ENCODE measurements at regions not wholly inside any gene's neighbourhood (a gene's known extent, or its start where the extent isn't known, plus 50 kb on each side); places are given as distances from the start of the nearest gene placed in this dataset.
A peak's percentile ranks its signal among the peaks of the same experiment; 100 is the strongest.

- Mint-ChIP-seq H3K4me3 (no peak overlapping the region), H3K4me1 (peaks cover 15% of the 10 kb centered on the region), H3K27ac (no peak overlapping the region), H3K36me3 (ENCODE audit: low read depth) (peaks cover 12% of the 10 kb centered on the region), H3K9me3 (peaks cover 20% of the 10 kb centered on the region), H3K27me3 (ENCODE audit: low read depth, poor library complexity) (no peaks in the 10 kb centered on the region)
- no peak for DNase-seq
- TF ChIP-seq CTCF (IDR thresholded peaks at IDR 0.05) = no peak
Measured at GRCh38 chr2:175811971-175812370, 190.1 kb downstream of the LNPK start.

DNA sequence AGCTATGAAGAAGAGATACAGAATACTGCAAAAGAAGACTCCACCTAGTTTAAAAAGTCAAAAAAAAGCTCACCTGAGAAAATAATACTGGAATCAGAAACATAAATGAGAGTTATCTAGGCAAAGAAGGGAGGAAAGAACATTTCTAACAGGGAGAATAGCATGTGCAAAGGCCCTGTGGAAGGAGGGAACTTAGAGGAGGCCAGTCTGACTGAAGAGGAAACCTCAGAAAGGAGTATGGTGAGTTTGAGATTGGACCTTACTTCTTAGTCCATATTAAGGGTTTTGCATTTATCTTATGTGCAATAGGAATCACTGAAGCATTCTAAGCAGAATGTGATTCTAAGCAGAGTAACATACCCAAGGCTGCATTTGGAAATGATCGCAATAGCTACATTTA is 193.2 kb downstream of the LNPK start:
- H3K4me3 Mint-ChIP-seq = no peak overlapping the region
- H3K4me1 Mint-ChIP-seq = peaks cover 43% of the 10 kb centered on the region
- peak overlapping the region; percentile 23 for H3K27ac Mint-ChIP-seq

DNA sequence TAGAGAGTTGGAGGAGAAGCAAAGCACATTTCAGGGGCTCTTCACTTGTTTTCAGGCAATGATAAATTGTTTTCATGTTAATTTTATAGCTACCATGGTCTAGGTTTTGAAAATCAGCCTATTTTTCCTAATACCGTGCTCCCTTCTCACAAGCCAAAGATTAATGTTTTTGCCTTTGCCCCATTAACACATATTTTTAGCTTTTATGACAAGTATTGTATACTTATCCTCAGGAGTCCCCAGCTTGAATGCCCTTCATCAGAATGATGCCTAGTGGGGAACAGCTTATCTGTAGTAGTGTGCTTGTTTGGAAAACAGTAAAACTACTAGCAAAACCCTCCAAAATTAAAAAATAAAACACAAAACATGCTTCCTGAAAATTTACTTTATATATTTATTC is 194.0 kb downstream of the LNPK start:
- no peaks in the 10 kb centered on the region for H3K36me3 Mint-ChIP-seq (ENCODE audit: low read depth)
- H3K27ac Mint-ChIP-seq = peak overlapping the region; percentile 6
- peaks cover 44% of the 10 kb centered on the region for H3K4me1 Mint-ChIP-seq
- no peak for DNase-seq
- TF ChIP-seq CTCF (IDR thresholded peaks at IDR 0.05) = no peak
- H3K9me3 Mint-ChIP-seq = no peaks in the 10 kb centered on the region
- H3K27me3 Mint-ChIP-seq (ENCODE audit: low read depth, poor library complexity) = no peaks in the 10 kb centered on the region
- no peak overlapping the region for H3K4me3 Mint-ChIP-seq

More for the DNA sequence above, 193.2 kb downstream of the LNPK start:
- Mint-ChIP-seq H3K9me3 (no peaks in the 10 kb centered on the region), H3K36me3 (ENCODE audit: low read depth) (no peaks in the 10 kb centered on the region), H3K27me3 (ENCODE audit: low read depth, poor library complexity) (no peaks in the 10 kb centered on the region)
- DNase-seq = no peak
- TF ChIP-seq CTCF (IDR thresholded peaks at IDR 0.05) = no peak

DNA sequence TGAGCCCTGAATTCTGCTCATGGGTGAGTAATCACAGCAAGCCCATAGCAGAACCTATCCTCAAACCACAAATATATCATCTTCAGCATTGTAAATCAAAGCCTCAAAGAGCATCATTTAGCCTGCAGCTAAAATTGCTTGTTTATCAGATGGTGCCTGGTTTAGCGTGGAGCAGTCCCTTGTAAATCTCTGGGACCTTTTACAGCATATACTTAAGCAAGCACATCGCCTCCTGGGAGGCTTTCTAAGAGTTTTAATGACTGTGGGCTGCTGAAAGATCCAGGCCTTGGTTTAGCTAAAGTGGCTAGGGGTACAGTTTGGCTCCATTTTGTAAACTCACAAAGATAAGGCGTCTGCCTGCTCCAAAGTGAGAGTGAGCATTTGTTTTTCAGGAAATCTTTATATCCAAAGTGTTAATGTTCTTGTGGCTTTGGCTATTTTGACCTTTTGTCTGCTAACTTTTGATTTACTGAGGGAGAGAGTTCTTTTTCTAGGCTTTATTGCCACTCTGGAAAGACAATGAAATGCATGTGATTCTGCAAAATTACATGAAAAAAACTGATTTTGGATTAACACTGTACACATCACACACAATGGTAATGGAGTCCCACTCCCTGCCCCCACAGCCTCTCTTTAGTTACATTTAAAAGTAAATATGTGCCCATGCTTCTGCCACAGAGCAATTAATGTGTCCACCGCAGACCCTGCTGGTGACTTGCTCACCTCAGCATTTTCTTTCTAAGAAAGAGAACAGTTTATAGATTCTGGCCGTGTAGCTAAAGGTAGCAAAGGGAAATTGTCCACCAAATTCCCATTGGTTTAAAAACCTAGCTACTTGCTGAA is 194.8 kb downstream of the LNPK start:
- TF ChIP-seq CTCF (IDR thresholded peaks at IDR 0.05) = no peak
- H3K4me3 Mint-ChIP-seq = no peak overlapping the region
- H3K36me3 Mint-ChIP-seq (ENCODE audit: low read depth) = no peaks in the 10 kb centered on the region
- H3K4me1 Mint-ChIP-seq = peaks cover 44% of the 10 kb centered on the region
- no peaks in the 10 kb centered on the region for H3K27me3 Mint-ChIP-seq (ENCODE audit: low read depth, poor library complexity)
- H3K9me3 Mint-ChIP-seq = no peaks in the 10 kb centered on the region
- DNase-seq = no peak
- peak overlapping the region; percentile 86 for H3K27ac Mint-ChIP-seq

GRCh38 chr2:175806570-175806969 is 195.5 kb downstream of the LNPK start:
- Mint-ChIP-seq H3K9me3 (no peaks in the 10 kb centered on the region), H3K27me3 (ENCODE audit: low read depth, poor library complexity) (no peaks in the 10 kb centered on the region), H3K4me3 (no peak overlapping the region), H3K4me1 (peaks cover 44% of the 10 kb centered on the region), H3K27ac (peak overlapping the region; percentile 43), H3K36me3 (ENCODE audit: low read depth) (no peaks in the 10 kb centered on the region)
- DNase-seq = no peak
- no peak for TF ChIP-seq CTCF (IDR thresholded peaks at IDR 0.05)

DNA sequence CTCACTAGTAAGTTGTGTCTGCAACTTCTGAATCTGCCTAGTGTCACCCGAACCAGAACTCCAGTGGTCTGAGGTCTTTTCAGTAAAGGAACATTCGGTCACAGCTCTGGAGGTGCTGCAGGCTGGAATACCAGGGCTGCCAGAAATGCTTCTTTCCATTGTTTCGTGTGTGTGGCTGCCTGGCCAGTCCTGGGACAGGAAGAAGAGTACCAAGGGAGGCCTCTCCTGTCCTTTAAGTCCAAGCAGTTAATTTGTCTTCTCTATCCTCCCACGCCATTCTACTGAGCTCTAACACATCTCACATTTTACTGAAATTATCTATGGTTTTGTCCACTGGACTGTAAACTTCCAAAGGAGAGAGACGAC is 196.0 kb downstream of the LNPK start:
- no peak for TF ChIP-seq CTCF (IDR thresholded peaks at IDR 0.05)
- DNase-seq = no peak
- H3K27ac Mint-ChIP-seq = peak overlapping the region; percentile 43
- no peak overlapping the region for H3K4me3 Mint-ChIP-seq
- peaks cover 44% of the 10 kb centered on the region for H3K4me1 Mint-ChIP-seq
- H3K27me3 Mint-ChIP-seq (ENCODE audit: low read depth, poor library complexity) = no peaks in the 10 kb centered on the region
- no peaks in the 10 kb centered on the region for H3K36me3 Mint-ChIP-seq (ENCODE audit: low read depth)
- no peaks in the 10 kb centered on the region for H3K9me3 Mint-ChIP-seq

Data from nephron progenitor cell (in vitro differentiated cells).